HCT116 (cell line): ENCODE measurements at regions not wholly inside any gene's neighbourhood (a gene's known extent, or its start where the extent isn't known, plus 50 kb on each side); places are given as distances from the start of the nearest gene placed in this dataset.

Source experiments
- CTCF ChIP-seq, 3 experiments: fragments of 200-600 bp in 1 of 3; sonication (generic) in 1 of 3; IDR thresholded peaks in 2 of 3; conservative IDR thresholded peaks in 1 of 3; 2 replicates each; pipeline ENCODE4 v1.5.1; 2012 to 2017; ENCODE audit warnings: low read depth in 2 of 3, low read length in 2 of 3, antibody characterized with exemption in 1 of 3, borderline replicate concordance in 1 of 3, control low read depth in 1 of 3, mild to moderate bottlenecking in 1 of 3, mixed read lengths in 1 of 3, mixed run types in 1 of 3, moderate library complexity in 1 of 3; ENCODE audit not compliant: insufficient read depth in 1 of 3
- EGR1 ChIP-seq: IDR thresholded peaks from 2 replicates; pipeline ENCODE4 v1.6.1; 2012; ENCODE audit warnings: low read depth
- EZH2phosphoT487 ChIP-seq: fragments of 200-600 bp; IDR thresholded peaks from 2 replicates; pipeline ENCODE4 v1.6.1; 2018; ENCODE audit warnings: antibody characterized with exemption, borderline replicate concordance
- POLR2AphosphoS5 ChIP-seq: IDR thresholded peaks from 2 replicates; pipeline ENCODE4 v1.6.1; 2011; ENCODE audit warnings: mild to moderate bottlenecking, low read depth, low read length, moderate library complexity
- REST ChIP-seq: IDR thresholded peaks from 2 replicates; pipeline ENCODE4 v1.6.1; 2012; ENCODE audit warnings: low read depth

GRCh38 chr6:167689278-167689677 lies 137.4 kb upstream of the AFDN start:
- TF ChIP-seq CTCF (IDR thresholded peaks at IDR 0.05 in 2 of 3, conservative IDR thresholded peaks at IDR 0.05 in 1 of 3; ENCODE audit: borderline replicate concordance in 1 of 3, insufficient read depth in 1 of 3, low read depth in 2 of 3, low read length in 2 of 3) (no peak), EZH2phosphoT487 (no peak), POLR2AphosphoS5 (no peak), EGR1 (no peak), REST (no peak)
